ENCODE measurements at regions not wholly inside any gene's neighbourhood (a gene's known extent, or its start where the extent isn't known, plus 50 kb on each side); places are given as distances from the start of the nearest gene placed in this dataset.

- no peak for DNase-seq
Observed at GRCh38 chr4:125365731-125366130, 51.0 kb downstream of the FAT4 start.

DNA sequence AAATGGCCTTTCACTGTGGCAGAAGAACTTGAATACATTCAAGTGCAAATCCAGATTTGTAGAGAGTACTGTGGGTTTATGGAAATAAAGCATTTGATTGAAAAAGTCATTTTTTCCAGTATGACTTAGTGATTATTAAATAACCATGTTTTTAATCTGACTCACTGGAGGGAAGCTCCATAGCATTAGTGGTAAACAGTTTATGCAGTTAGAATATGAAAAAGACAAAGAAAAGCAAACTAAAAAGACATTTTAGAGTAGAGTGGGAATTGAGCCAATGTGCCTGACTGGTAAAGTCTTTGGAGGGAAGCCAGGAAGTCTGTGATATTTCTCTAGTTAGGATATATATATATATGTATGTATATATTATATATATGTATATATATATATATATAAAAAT is 53.4 kb downstream of the FAT4 start:
- DNase-seq = no peak

DNA sequence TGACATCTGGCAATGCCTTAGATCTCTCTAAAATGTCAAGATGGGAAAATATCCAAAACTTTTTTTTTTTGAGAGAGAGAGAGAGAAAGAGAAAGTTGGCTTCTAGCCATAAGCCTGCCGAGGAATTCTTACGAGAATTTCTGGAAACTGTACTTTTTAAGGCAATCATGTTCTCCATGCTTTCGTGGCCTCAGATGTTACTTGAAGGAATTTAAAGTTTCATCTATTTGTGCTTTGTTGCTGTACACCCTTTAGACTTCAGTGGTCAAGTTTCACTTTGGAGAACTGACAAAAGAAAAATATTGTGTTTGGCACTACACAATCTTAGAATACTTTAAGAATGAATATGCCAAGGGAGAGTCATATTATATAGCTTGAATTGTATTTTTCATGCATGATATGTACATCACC is 53.9 kb downstream of the FAT4 start:
- DNase-seq = no peak

DNA sequence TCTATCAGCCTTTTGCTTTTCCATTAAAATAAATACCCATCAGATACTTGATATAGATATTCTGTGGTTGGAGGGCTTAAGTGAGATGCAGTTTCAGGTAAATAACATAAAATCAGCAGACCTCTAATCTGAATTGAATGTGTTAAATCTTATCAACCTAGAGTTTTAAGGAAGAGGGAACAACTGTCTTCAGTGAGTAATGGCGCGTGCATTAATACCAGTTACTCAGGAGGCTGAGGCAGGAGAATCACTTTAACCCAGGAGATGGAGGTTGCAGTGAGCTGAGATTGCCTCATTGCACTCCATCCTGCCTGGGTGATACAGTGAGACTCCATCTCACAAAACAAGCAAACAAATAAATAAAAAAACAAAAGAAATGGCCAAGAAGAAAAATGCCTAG is 54.3 kb downstream of the FAT4 start:
- DNase-seq = no peak

GRCh38 chr4:125370478-125370877 is 55.7 kb downstream of the FAT4 start:
- no peak for DNase-seq

GRCh38 chr4:125382995-125383394 is 68.2 kb downstream of the FAT4 start:
- DNase-seq = no peak

GRCh38 chr4:125387770-125388169 is 73.0 kb downstream of the FAT4 start:
- no peak for DNase-seq

- no peak for DNase-seq
Observed at GRCh38 chr4:125388613-125389012, 73.9 kb downstream of the FAT4 start.

DNA sequence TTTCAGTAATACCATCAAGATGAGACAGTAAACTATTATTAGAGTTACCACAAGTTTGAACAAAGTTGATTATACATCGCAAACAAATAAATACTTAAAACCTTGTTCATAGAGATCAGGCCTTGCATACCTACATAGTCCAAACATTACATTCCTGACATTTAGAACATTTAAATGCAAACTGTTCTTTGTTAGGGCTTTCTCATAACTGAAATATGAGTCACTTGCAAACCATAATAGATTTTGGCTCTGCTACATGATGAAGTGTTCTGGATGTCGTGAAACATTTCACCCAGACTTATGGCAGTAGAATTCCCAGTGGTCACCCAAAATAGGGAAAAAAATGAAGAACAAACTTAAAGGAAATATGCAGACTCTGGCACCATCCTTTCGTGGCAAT is 75.0 kb downstream of the FAT4 start:
- DNase-seq = no peak

- DNase-seq = no peak
Observed at GRCh38 chr4:125390126-125390525, 75.4 kb downstream of the FAT4 start.

DNA sequence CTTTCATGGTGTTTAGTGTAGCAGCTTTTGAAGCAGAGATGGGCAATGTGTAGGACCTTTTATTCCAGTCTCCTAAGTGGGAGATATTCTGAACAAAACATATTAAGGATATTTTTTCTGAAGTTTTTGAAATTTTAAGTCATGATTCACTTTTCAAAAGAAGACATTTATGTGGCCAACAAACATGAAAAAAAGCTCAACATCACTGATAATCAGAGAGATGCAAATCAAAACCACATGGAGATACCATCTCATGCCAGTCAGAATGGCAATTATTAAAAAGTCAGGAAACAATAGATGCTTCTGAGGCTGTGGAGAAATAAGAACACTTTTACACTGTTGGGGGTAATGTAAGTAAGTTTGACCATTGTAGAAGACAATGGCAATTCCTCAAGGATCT is 76.0 kb downstream of the FAT4 start:
- DNase-seq = no peak

DNA sequence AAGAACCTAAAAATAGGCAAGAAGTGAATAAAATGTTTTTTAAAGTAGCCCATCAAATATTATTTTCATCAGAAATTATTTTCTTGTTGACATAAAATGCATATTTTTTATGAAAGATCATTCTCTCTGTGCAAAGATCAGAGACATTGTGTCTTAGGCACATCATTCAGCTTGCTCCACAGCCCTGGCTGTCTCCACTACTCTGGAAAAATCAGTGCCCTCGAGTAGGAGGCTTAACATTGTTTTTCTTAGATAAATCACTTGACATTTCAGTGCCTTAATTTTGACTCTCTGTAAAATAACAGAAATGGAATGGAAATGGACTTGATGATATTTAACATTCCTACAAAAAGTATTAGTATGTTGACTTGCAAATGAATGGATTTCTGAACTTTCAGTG is 77.9 kb downstream of the FAT4 start:
- no peak for DNase-seq

- DNase-seq = no peak
Observed at GRCh38 chr4:125393825-125394224, 79.1 kb downstream of the FAT4 start.

- no peak for DNase-seq
Observed at GRCh38 chr4:125397226-125397625, 82.5 kb downstream of the FAT4 start.

DNA sequence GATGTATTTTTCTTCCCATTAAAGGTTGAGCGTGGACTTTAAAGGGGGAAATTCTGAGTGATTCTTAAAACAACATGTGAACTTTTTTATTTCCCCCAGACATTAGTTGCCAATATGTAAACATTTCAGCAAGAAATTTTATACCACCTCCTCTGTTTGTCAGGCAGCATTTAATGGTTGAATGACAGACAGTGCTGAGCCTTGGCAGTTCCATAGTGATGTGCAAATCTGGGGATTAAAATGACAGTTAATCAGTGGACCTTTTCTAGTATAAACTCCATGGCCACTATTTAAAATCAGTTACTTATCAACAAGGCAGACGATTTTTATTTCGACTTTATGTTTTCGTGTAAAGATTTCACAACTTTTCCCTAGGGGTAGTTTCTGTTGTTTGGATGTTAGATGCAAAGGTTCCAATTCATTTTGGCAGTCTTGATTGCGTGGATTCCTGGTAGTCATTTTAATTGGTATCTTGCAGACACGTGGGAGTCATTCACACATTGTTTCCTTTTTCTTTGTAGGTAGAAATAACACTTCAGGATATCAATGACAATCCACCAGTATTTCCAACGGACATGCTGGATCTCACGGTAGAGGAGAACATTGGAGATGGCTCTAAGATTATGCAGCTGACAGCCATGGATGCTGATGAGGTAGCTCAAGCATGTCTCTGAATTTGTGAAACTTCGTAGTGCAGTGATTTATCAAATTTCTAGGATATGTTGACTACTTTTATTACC is 83.7 kb downstream of the FAT4 start:
- no peak for DNase-seq

- no peak for DNase-seq
Observed at GRCh38 chr4:125400756-125401155, 86.0 kb downstream of the FAT4 start.

- DNase-seq = no peak
Observed at GRCh38 chr4:125401784-125402183, 87.0 kb downstream of the FAT4 start.

- DNase-seq = no peak
Observed at GRCh38 chr4:125420526-125420925, 105.8 kb downstream of the FAT4 start.

- no peak for DNase-seq
Observed at GRCh38 chr4:125421547-125421946, 106.8 kb downstream of the FAT4 start.

DNA sequence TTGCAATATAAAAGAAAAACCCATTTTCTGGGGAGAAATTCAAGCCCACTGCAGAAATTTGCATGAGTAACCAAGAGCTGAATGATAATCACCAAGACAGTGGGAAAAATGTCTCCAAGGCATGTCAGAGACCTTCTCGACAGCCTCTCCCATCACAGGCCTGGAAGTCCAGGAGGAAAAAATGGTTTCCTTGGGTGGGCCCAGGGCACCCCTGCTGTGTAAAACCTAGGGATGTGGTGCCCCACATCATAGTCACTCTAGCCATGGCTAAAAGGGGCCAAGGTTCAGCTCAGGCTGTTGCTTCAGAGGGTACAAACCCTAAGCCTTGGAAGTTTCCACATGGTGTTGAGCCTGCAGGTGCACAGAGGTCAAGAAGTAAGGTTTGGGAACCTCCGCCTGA is 108.4 kb downstream of the FAT4 start:
- no peak for DNase-seq

DNA sequence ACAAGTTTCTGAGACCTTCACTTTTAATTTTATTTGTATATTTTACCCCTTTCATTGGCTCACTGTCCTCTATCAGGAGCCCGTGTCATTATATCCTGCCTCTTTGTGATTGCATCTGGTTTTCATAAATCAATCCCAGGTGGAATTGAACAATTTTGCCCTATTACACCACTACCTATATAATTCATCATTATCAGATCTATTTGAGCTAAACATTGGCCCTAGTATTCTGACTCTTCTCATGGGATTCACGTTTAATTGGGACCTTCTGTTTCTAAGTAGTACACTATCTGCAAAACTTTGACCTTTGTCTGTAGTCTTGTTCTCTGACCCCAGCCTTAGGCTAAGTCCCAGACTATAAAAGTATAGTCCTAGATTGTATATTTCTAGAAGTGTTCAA is 114.1 kb downstream of the FAT4 start:
- no peak for DNase-seq

DNA sequence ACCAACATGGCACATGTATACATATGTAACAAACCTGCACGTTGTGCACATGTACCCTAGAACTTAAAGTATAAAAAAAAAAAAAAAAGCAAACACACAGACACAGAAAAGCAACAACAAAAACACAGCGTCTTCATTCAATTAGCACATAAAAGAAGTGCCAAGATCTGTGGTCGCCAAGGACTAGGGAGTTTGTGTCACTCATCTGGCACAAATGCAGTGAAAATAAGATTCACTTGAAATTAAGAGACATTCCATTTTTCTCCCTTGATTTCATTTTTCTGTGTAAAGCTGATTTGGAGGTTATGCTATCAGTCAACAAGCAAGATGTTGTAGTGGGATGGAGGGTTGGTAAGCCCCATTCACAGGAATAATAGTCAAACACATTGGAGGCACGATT is 115.3 kb downstream of the FAT4 start:
- DNase-seq = no peak

DNA sequence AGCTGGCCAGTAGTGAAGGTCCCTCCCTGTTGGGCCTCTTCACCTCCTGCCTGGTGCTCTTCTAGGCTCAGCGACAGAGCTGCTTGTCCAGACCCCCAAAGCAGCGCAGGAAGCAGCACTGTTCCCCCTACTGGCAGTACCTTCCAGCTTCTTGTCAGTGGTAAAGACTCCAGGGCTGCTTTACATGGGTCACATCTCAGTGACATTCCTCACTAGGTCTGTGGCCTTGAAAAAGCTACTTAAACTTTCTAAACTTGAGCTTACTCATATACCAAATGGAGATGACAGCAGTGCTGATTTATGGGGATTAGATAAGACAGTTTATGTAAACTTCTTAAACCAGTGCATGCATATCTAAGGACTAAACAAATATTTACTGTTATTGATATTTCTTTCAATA is 117.3 kb downstream of the FAT4 start:
- DNase-seq = no peak

- no peak for DNase-seq
Observed at GRCh38 chr4:125433453-125433852, 118.7 kb downstream of the FAT4 start.

GRCh38 chr4:125434136-125434535 is 119.4 kb downstream of the FAT4 start:
- no peak for DNase-seq

DNA sequence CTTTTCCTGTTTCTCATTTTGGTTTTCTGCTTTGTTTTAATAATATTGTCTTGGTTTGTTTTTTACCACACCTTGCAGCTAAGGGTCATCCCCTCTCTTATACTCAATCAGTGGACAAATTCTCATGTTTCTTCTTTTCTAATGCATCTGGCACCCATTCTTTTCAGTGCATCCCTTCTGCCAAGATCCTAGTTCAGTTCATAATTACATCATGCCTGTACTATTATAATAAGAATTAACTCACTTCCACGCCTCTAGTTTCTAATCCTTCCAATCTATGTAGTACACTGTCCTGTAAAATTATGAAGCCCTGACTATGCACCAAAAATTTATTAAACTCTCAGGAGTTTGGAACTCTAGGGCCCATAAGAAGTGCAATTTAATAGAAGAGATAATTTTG is 126.1 kb downstream of the FAT4 start:
- no peak for DNase-seq
